ENCODE measurements at regions not wholly inside any gene's neighbourhood (a gene's known extent, or its start where the extent isn't known, plus 50 kb on each side); places are given as distances from the start of the nearest gene placed in this dataset.

DNA sequence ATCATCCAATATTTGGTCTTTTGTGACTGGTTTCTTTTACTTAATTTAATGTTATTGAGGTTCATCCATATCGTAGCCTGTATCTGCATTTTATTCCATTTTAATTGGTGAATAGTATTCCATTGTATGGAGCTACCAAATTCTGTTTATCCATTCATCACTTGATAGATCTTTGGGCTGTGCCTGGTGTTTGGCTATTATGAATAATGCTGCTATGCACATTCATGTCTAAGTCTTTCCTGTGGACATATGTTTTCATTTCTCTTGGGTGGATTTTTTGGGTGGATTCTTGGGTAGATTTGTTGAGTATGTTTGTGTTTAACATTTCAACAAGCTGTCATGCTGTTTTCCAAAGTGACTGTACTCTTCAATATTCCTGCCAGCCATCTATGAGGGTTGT, 52.5 kb upstream of the NEDD4L start:
- DNase-seq: no peak

- no peak for DNase-seq
Observed at GRCh38 chr18:57989536-57989935, 54.5 kb upstream of the NEDD4L start.

- DNase-seq: no peak
Observed at GRCh38 chr18:57984490-57985115, 59.4 kb upstream of the NEDD4L start.

- DNase-seq: no peak
Observed at GRCh38 chr18:57983965-57984364, 60.1 kb upstream of the NEDD4L start.

GRCh38 chr18:57983472-57983871, 60.6 kb upstream of the NEDD4L start:
- no peak for DNase-seq

GRCh38 chr18:57982372-57983021, 61.5 kb upstream of the NEDD4L start:
- no peak for DNase-seq

GRCh38 chr18:57981308-57982028, 62.6 kb upstream of the NEDD4L start:
- DNase-seq: no peak

- no peak for DNase-seq
Observed at GRCh38 chr18:57980573-57981307, 63.3 kb upstream of the NEDD4L start.

GRCh38 chr18:57976230-57976773, 67.7 kb upstream of the NEDD4L start:
- DNase-seq: no peak

DNA sequence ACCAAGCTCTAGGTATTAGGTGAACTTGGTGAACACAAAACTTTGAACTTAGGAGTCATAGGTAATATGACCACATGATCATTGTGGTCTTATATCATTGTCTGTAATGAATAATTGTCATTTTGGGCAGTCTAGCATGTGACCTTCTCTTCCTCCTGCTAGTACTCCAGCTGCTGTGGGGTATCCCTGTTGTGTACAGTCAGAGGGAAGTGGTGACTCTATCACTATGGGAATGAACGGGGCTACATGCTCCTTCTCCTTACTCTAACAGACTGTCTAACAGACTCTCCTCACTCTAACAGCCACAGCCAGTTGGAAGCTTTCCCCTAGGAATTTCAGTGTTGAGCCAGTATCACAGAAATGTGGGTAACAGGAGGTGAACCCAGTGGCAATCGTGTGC, 68.2 kb upstream of the NEDD4L start:
- no peak for DNase-seq

GRCh38 chr18:57974585-57975265, 69.3 kb upstream of the NEDD4L start:
- DNase-seq: no peak

DNA sequence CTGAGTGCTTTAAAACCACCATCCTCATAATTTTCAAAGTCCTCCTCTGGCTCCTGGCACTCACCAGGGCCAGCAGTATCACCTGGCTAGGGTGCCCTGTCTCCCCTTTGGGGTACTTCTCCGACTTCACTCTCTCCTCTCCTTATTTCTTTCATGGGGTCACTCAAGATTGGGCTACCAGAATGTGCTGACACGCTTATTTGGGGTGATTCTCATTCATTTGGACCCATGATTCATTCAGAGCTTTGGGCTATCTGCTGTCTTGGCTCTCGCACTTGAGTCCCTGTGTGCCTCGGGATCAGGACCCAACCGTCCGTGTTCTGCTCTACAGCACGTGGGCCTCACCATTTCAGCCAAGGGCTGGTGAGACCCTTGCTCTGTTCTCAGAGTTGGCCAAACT, 70.1 kb upstream of the NEDD4L start:
- no peak for DNase-seq

DNA sequence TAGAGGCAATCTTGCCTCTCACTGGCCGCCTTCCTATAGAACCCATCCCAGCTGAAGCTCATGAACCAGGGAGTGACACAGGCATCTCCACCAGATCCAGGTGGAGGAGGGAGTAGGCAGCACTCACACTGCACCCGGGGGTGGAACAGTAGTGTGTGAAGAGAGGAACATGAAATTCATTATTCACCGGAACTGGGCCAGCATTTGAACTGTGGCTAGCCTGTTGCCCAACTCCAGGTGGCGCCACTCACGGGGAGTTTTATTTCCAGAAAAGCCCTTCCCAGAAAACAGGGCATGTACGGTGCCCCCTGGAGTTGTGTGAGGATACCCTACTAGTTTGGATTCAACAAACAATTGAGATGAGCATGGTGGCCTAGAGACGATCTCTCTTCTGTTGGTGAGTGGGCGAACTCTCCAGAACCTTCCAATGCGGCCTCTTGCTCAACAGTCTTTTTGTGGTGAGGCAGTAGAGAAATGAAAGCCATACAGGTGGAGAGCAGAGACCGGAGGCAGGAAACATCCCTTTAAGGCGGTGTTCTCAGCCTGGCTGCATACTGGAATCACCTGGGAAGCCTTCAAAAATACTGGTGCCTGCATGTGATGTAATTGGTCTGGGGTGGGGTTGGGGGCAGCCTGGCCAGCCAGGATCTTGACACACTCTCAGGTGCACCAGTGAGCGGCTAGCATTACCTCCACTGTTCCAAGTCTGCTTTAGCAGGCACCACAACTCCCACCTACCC, 73.5 kb upstream of the NEDD4L start:
- DNase-seq: no peak

- no peak for DNase-seq
Observed at GRCh38 chr18:57969824-57970223, 74.2 kb upstream of the NEDD4L start.

- no peak for DNase-seq
Observed at GRCh38 chr18:57965246-57965645, 78.8 kb upstream of the NEDD4L start.

DNA sequence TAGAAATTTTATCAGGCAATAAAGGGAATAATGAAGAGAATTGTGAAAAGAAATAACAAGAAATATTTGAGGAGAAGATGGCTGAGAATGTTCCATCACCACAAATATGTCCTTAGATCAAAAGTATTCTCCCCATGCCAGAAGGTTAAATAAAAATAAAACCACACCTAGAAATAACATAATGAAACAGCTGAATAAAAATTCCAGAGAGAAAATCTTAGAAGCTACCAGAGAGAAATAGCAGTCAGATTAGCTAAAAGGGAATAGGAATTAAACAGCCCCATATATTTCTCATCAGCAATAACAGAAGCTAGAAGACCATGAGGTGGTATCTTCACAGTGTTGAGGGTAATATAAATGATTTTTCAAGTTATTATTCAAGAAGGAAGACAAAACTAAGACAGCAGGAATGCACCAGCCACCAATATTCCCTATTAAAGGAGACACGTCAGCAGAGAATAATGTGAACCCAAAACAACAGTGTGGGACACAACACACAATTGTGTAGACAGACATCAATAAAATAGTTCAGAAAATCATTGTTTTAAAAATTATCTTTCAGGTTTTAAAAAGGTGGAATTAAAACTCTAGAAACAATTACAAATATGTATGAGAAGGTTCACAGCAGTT, 82.0 kb upstream of the NEDD4L start:
- DNase-seq: no peak

GRCh38 chr18:57961411-57961810, 82.6 kb upstream of the NEDD4L start:
- DNase-seq: no peak

- DNase-seq: no peak
Observed at GRCh38 chr18:57959278-57959677, 84.7 kb upstream of the NEDD4L start.

DNA sequence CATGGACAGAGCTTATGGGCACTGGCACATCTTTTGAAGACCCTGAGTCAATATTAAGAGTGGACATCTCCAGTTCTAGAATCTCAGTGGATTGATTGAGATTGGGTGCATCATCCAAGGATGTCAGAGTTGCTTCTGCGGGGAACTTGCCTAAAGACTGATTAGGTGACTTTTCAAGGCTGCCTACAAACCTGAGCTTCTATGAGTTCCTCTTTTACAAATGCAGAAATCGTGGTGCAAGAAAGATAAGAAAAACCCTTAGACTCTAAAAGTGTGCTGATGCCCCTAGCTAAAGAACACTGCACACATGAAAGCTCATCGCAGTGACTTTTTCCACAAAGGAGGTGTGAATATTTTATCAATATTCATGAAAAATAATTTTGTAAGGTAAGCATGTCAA, 86.8 kb upstream of the NEDD4L start:
- DNase-seq: no peak

DNA sequence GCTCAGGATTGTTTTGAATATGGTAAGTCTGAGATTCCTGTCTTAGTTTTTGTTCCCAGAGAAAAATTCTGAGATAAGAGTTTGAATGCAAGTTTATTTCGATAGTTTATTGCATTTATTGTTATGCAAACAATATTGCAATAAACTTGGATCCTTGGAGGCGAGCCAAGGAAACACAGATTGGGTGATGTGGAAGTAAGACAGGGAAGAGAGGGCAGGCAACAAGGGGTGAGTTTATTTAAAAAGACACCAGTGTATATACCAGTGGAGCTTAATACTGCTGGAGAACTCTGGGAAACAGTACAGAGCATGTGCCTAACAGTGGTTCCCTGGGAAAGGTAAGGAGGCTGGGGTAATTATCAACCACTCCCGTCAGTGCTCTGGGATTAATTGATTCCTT, 87.5 kb upstream of the NEDD4L start:
- no peak for DNase-seq

DNA sequence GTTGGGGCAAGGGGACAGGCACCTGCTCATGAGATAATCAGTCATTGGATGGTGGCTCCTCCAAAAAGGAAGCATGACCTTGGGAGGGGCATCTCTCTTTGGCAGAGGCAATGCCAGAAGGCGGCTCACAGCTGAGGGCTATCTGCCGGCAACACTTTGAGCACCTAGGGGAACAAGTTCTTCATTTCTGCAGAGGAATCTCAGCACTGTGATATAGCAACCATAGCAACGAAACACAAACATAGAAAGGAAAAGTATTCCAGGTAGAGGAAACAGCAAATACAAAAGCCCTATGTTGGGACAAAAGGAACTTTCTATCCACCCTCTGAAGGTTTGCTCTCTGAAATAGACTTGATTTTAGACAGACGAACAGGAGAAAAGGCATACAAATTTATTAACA, 89.1 kb upstream of the NEDD4L start:
- no peak for DNase-seq

DNA sequence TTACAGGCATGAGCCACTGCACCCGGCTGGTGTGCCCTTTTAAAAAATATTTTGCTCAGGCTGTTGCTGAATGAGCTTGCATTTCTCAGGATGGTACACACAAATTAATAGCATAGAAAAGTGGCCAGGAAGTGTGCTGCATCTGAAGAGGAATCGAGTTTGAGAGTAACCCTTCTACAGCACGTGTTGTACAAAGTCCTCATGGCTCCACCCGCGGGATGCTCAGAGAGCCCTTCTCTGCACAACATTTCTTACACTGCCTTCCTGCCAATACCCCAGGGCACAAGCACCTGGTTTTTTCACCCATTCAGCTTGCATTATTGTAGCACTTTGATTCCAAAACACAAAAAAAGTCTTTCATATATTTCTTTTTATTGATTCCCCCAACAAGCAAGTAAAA, 90.1 kb upstream of the NEDD4L start:
- no peak for DNase-seq
